ENCODE measurements at regions not wholly inside any gene's neighbourhood (a gene's known extent, or its start where the extent isn't known, plus 50 kb on each side); places are given as distances from the start of the nearest gene placed in this dataset.

DNA sequence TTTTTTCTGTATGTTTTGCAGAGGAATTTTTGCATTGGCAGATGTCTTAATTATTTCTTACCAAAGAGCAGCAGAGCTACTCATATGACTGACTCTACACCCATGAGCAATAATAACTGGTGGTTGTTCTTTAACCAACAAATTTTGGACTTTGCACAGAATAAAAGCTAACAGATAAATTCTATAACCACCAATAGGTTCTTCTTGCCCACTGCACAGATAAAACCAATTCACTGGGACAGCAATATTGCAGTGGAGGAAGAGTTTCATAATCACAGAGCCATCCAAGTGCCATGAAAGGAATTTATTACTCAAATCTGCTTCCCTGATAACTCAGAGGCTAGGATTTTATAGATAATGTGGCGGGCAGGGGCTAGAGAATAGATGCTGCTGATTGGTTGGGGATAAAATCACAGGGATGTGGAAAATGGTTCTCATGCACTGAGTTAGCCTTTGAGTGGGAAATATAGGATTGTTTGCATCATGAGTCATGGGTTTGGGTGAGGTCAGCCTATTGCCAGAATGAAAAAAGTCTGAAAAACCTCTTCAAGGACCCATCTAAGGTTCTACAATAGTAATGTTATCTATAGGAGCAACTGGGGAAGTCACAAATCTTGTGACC lies 104.3 kb upstream of the PCDH17 start:
- no peak for DNase-seq (ENCODE audit: extremely low spot score)
- POLR2A ChIA-PET: no interaction called here
- TF ChIP-seq, protein P1, sequence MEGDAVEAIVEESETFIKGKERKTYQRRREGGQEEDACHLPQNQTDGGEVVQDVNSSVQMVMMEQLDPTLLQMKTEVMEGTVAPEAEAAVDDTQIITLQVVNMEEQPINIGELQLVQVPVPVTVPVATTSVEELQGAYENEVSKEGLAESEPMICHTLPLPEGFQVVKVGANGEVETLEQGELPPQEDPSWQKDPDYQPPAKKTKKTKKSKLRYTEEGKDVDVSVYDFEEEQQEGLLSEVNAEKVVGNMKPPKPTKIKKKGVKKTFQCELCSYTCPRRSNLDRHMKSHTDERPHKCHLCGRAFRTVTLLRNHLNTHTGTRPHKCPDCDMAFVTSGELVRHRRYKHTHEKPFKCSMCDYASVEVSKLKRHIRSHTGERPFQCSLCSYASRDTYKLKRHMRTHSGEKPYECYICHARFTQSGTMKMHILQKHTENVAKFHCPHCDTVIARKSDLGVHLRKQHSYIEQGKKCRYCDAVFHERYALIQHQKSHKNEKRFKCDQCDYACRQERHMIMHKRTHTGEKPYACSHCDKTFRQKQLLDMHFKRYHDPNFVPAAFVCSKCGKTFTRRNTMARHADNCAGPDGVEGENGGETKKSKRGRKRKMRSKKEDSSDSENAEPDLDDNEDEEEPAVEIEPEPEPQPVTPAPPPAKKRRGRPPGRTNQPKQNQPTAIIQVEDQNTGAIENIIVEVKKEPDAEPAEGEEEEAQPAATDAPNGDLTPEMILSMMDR (IDR thresholded peaks at IDR 0.05; ENCODE audit: control extremely low read depth, extremely low read depth, low read depth, missing control alignments): no peak
- CTCF ChIA-PET: interaction anchor here (1.1 kb wide), 1 partner anchor 11 kb away, joined by 3 read pairs; no protein-coding TSS in a partner anchor

DNA sequence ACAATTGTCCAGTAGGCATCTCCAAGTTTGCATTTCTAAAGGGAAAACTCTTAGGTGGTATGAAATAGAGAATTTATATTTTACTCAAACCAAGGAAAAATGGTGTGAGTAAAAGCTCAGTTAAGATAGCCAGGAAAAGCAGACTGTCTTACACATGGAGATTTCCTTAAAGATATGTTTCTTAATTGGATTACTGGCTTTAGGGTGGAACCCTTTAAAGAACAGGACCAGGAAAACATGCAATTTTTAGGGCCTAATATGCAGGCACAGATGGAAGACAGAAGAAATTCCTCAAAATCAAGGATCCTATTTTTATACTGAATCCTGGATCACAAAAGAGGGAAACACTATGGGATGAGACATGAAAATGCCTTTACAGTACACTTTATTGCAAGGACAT lies 100.3 kb upstream of the PCDH17 start:
- ChIA-PET POLR2A (no interaction called here), CTCF (no interaction called here)
- no peak for DNase-seq (ENCODE audit: extremely low spot score)
- TF ChIP-seq, protein P1 (IDR thresholded peaks at IDR 0.05; ENCODE audit: control extremely low read depth, extremely low read depth, low read depth, missing control alignments): no peak

DNA sequence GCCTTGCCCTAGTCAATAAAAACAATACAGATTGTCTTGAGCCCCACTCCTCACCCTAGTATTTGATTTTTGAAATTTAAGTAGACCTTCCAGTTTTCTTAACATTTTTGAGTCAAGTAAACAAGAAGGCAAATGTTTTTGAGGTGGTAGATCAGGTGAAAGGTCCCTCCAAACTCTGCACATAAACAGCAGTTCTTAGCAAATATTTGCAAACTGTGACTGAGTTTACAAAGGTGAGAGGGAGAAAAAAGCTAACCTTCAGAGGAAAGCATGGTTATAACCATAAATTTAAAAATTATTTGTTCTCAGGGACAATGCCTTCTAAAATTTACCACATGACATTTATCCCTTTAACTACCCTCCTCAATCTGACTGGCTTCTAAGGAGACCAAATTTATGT lies 84.6 kb upstream of the PCDH17 start:
- DNase-seq (ENCODE audit: extremely low spot score): no peak
- CTCF ChIA-PET: no interaction called here
- POLR2A ChIA-PET: no interaction called here
- TF ChIP-seq, protein P1 (IDR thresholded peaks at IDR 0.05; ENCODE audit: control extremely low read depth, extremely low read depth, low read depth, missing control alignments): no peak

DNA sequence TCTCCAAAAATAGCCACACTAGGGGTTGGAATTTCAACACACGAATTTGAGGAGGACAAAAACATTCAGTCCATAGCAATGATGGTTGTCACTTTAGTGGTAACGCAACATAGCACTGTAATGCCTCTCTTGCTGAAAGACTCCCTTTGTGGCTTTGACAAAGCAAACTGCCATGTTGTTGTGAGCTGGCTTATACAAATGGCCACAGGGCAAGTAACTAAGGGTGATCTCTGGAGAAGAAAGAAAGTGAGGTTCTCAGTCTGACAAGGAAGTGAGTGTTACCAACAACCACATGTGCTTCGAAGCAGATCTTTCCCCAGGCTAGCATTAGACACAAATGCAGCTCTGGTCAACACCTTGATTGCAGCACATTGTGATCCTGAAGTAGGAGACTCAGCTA lies 79.1 kb upstream of the PCDH17 start:
- DNase-seq (ENCODE audit: extremely low spot score): no peak
- CTCF ChIA-PET: interaction anchor here (1.1 kb wide), 1 partner anchor 140 kb away, joined by 3 read pairs; no protein-coding TSS in a partner anchor
- POLR2A ChIA-PET: no interaction called here
- TF ChIP-seq, protein P1 (IDR thresholded peaks at IDR 0.05; ENCODE audit: control extremely low read depth, extremely low read depth, low read depth, missing control alignments): no peak

DNA sequence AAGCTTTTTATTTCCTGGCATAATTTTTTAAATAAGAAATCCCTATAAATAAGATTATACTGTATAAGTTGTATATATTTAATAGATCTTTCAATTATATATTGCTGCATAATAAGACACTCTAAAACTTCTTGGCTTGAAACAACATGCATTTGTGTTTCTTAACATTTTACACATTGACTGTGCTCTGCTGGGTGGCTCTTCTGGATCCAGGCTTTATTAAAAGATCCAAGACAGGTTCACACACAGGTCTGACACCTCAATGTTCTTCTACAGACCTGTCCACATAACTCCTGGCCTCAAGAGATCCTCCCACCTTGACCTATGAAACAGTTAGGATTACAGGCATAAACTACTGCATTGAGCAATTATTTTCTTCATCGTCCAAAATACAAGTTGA lies 77.6 kb upstream of the PCDH17 start:
- CTCF ChIA-PET: interaction anchor here (1.4 kb wide), 1 partner anchor 11 kb away, joined by 3 read pairs; no protein-coding TSS in a partner anchor
- POLR2A ChIA-PET: no interaction called here
- TF ChIP-seq, protein P1 (IDR thresholded peaks at IDR 0.05; ENCODE audit: control extremely low read depth, extremely low read depth, low read depth, missing control alignments): no peak
- DNase-seq (ENCODE audit: extremely low spot score): no peak

DNA sequence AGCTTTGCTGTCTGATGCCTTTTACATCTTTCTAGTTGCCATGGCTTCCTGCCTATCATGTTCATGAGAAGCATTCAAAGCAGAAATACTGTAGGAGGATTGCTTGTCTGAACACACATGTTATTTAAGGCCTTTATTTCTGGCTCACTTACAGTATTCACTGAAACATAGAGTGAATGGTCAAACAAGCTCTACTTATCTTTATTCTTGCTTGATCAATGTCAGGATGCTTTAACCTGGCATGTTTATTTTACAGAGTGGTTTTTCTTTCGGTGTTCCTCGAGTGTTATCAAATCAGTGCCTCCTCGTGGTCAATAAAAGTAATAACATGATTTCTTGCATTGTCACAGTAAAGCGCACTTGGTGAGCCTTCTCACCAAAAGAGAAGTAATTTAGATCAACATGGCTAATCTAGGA lies 73.5 kb upstream of the PCDH17 start:
- no peak for DNase-seq (ENCODE audit: extremely low spot score)
- POLR2A ChIA-PET: no interaction called here
- CTCF ChIA-PET: no interaction called here
- TF ChIP-seq, protein P1 (IDR thresholded peaks at IDR 0.05; ENCODE audit: control extremely low read depth, extremely low read depth, low read depth, missing control alignments): no peak
